Liver (tissue), 8 donors: ENCODE measurements at regions not wholly inside any gene's neighbourhood (a gene's known extent, or its start where the extent isn't known, plus 50 kb on each side); places are given as distances from the start of the nearest gene placed in this dataset.

Experiments
- DNase-seq: peaks from one replicate; pipeline ENCODE4 v3.0.0-alpha.2; 2017; ENCODE audit warnings: low spot score
- H3K27ac ChIP-seq, 2 donors: one replicate each; pipeline ENCODE4 v1.7.0; 2013; ENCODE audit warnings: inconsistent platforms in 2 of 2, low read length in 2 of 2, control low read depth in 1 of 2, low read depth in 1 of 2, mild to moderate bottlenecking in 1 of 2
- H3K27me3 ChIP-seq, 4 donors: one replicate each; pipeline versions ENCODE4 v1.6.1 to v1.7.0; 2013; ENCODE audit warnings: low read length in 3 of 4, inconsistent platforms in 1 of 4, mild to moderate bottlenecking in 1 of 4, moderate library complexity in 1 of 4; ENCODE audit not compliant: control insufficient read depth in 4 of 4, insufficient read depth in 4 of 4
- H3K36me3 ChIP-seq, 4 donors: one replicate each; pipeline versions ENCODE4 v1.6.1 to v1.7.0; 2013; ENCODE audit warnings: low read length in 3 of 4, mild to moderate bottlenecking in 3 of 4, low read depth in 1 of 4, moderate library complexity in 1 of 4; ENCODE audit not compliant: control insufficient read depth in 4 of 4, insufficient read depth in 3 of 4
- H3K4me1 ChIP-seq, 4 donors: one replicate each; pipeline versions ENCODE4 v1.6.1 to v1.7.0; 2013; ENCODE audit warnings: low read length in 3 of 4, mild to moderate bottlenecking in 3 of 4, moderate library complexity in 1 of 4; ENCODE audit not compliant: control insufficient read depth in 4 of 4, insufficient read depth in 4 of 4
- H3K4me3 ChIP-seq, 3 donors: one replicate each; pipeline versions ENCODE4 v1.6.1 to v1.7.0; 2013; ENCODE audit warnings: low read length in 3 of 3, control low read depth in 1 of 3, low read depth in 1 of 3, mild to moderate bottlenecking in 1 of 3
- H3K9ac ChIP-seq, 2 donors: one replicate each; pipeline ENCODE4 v1.7.0; 2013; ENCODE audit warnings: low read length in 2 of 2, mild to moderate bottlenecking in 2 of 2, moderate library complexity in 2 of 2, control low read depth in 1 of 2, low read depth in 1 of 2
- H3K9me3 ChIP-seq, 4 donors: one replicate each; pipeline versions ENCODE4 v1.6.1 to v1.7.0; 2013; ENCODE audit warnings: low read length in 3 of 4; ENCODE audit not compliant: control insufficient read depth in 4 of 4
- ATF3 ChIP-seq: IDR thresholded peaks from 2 replicates; pipeline ENCODE4 v1.6.1; 2016; ENCODE audit warnings: antibody characterized with exemption
- CTCF ChIP-seq: fragments of 150-350 bp; IDR thresholded peaks from 2 replicates; pipeline ENCODE4 v1.5.1; 2017; ENCODE audit warnings: improper control_type of control experiment, low read depth, low read length; ENCODE audit not compliant: missing input control
- EGR1 ChIP-seq, 2 donors: IDR thresholded peaks; 2 replicates each; pipeline ENCODE4 v1.6.1; 2016 to 2018; ENCODE audit warnings: antibody characterized with exemption in 2 of 2, low read depth in 2 of 2
- FOXA1 ChIP-seq: IDR thresholded peaks from 2 replicates; pipeline ENCODE4 v1.6.1; 2016; ENCODE audit warnings: antibody characterized with exemption
- GABPA ChIP-seq, 2 donors: IDR thresholded peaks in 1 of 2; conservative IDR thresholded peaks in 1 of 2; 2 replicates each; pipeline ENCODE4 v1.6.1; 2016; ENCODE audit warnings: antibody characterized with exemption in 2 of 2, mild to moderate bottlenecking in 1 of 2, moderate library complexity in 1 of 2
- HNF4A ChIP-seq, 2 donors: conservative IDR thresholded peaks; 2 replicates each; pipeline ENCODE4 v1.6.1; 2016; ENCODE audit warnings: antibody characterized with exemption in 2 of 2, mild to moderate bottlenecking in 2 of 2
- HNF4G ChIP-seq: IDR thresholded peaks from 2 replicates; pipeline ENCODE4 v1.6.1; 2016; ENCODE audit warnings: antibody characterized with exemption
- JUND ChIP-seq, 2 donors: IDR thresholded peaks; 2 replicates each; pipeline ENCODE4 v1.6.1; 2016; ENCODE audit warnings: antibody characterized with exemption in 2 of 2
- MAX ChIP-seq: IDR thresholded peaks from 2 replicates; pipeline ENCODE4 v1.6.1; 2016; ENCODE audit warnings: antibody characterized with exemption
- RAD21 ChIP-seq, 2 donors: IDR thresholded peaks; 2 replicates each; pipeline ENCODE4 v1.6.1; 2016; ENCODE audit warnings: antibody characterized with exemption in 2 of 2, mild to moderate bottlenecking in 2 of 2
- REST ChIP-seq: IDR thresholded peaks from 2 replicates; pipeline ENCODE4 v1.6.1; 2016; ENCODE audit warnings: antibody characterized with exemption, mild to moderate bottlenecking
- SP1 ChIP-seq: IDR thresholded peaks from 2 replicates; pipeline ENCODE4 v1.6.1; 2018; ENCODE audit warnings: antibody characterized with exemption, mild to moderate bottlenecking
- TAF1 ChIP-seq: conservative IDR thresholded peaks from 2 replicates; pipeline ENCODE4 v1.6.1; 2016; ENCODE audit warnings: antibody characterized with exemption, mild to moderate bottlenecking
- YY1 ChIP-seq: IDR thresholded peaks from 2 replicates; pipeline ENCODE4 v1.6.1; 2016; ENCODE audit warnings: antibody characterized with exemption, mild to moderate bottlenecking
- ZBTB33 ChIP-seq: IDR thresholded peaks from 2 replicates; pipeline ENCODE4 v1.6.1; 2016; ENCODE audit warnings: antibody characterized with exemption
- WGBS: extraction: QIAGEN DNeasy Blood & Tissue Kit; methylation state at CpG from one replicate; pipeline ENCODE4 v1.1.7; 2013; 5-methylcytosine and 5-hydroxymethylcytosine counted together
- donor health status: healthy.
- donor health status: healthy.
- donor health status: healthy.
- donor health status: healthy.
- donor health status: healthy.

- H3K36me3 ChIP-seq, result no peaks in the 10 kb centered on the region
- WGBS, result 82% methylated on average over 14 of the region's 14 CpGs
- no peaks in the 10 kb centered on the region for H3K9me3 ChIP-seq
- H3K4me3 ChIP-seq, result no peak overlapping the region
- no peak overlapping the region for H3K27ac ChIP-seq
- H3K4me1 ChIP-seq, result no peaks in the 10 kb centered on the region
- no peaks in the 10 kb centered on the region for H3K27me3 ChIP-seq
- DNase-seq, result no peak
- no peak overlapping the region for H3K9ac ChIP-seq
- TF ChIP-seq MAX (no peak), YY1 (no peak), JUND (IDR thresholded peaks at IDR 0.05) (no peak), EGR1 (IDR thresholded peaks at IDR 0.05; ENCODE audit: low read depth in 2 of 2) (no peak), TAF1 (no peak), ATF3 (no peak), HNF4A (conservative IDR thresholded peaks at IDR 0.05) (no peak), ZBTB33 (no peak), GABPA (IDR thresholded peaks at IDR 0.05 in 1 of 2, conservative IDR thresholded peaks at IDR 0.05 in 1 of 2) (no peak), SP1 (no peak), FOXA1 (no peak), CTCF (no peak)
Measured at GRCh38 chr20:40470445-40471260, 218.4 kb downstream of the MAFB start.

GRCh38 chr20:40468759-40469158, 220.3 kb downstream of the MAFB start:
- H3K9me3 ChIP-seq, result no peaks in the 10 kb centered on the region
- DNase-seq, result no peak
- H3K27ac ChIP-seq, result no peak overlapping the region
- TF ChIP-seq HNF4G (no peak), TAF1 (no peak), RAD21 (IDR thresholded peaks at IDR 0.05) (no peak), REST (no peak)
- no peak overlapping the region for H3K9ac ChIP-seq
- no peaks in the 10 kb centered on the region for H3K4me1 ChIP-seq
- WGBS, result 94% methylated on average over 3 of the region's 3 CpGs
- H3K27me3 ChIP-seq, result no peaks in the 10 kb centered on the region
- no peaks in the 10 kb centered on the region for H3K36me3 ChIP-seq
- H3K4me3 ChIP-seq, result no peak overlapping the region
